Stimulated activated CD8-positive, alpha-beta memory T cell treated with anti-CD3 and anti-CD28 coated beads, Interleukin-15, amount 100 ng/mL, for 48 hours (primary cell): ENCODE measurements at regions not wholly inside any gene's neighbourhood (a gene's known extent, or its start where the extent isn't known, plus 50 kb on each side); places are given as distances from the start of the nearest gene placed in this dataset.

Source experiments
- DNase-seq, 2 donors: peaks; one replicate each; pipeline ENCODE4 v3.0.0-alpha.2; 2020; ENCODE audit warnings: low read depth in 2 of 2

GRCh38 chr18:38587571-38587970 is 1022.0 kb upstream of the CELF4 start:
- no peak for DNase-seq

- DNase-seq, result no peak
These were observed 1020.7 kb upstream of the CELF4 start for GRCh38 chr18:38586327-38586726.

GRCh38 chr18:38579764-38580163 is 1014.2 kb upstream of the CELF4 start:
- no peak for DNase-seq

- DNase-seq, result no peak
These were observed 1011.3 kb upstream of the CELF4 start for GRCh38 chr18:38576916-38577315.

GRCh38 chr18:38576349-38576748 is 1010.8 kb upstream of the CELF4 start:
- no peak for DNase-seq

- no peak for DNase-seq
These were observed 1010.0 kb upstream of the CELF4 start for GRCh38 chr18:38575648-38576047.

- DNase-seq, result no peak
These were observed 1009.4 kb upstream of the CELF4 start for GRCh38 chr18:38575023-38575422.

GRCh38 chr18:38572554-38573111 is 1007.0 kb upstream of the CELF4 start:
- no peak for DNase-seq

GRCh38 chr18:38571651-38572050 is 1006.1 kb upstream of the CELF4 start:
- DNase-seq, result no peak

GRCh38 chr18:38565513-38565912 is 999.9 kb upstream of the CELF4 start:
- DNase-seq, result no peak

GRCh38 chr18:38563396-38563980 is 997.9 kb upstream of the CELF4 start:
- no peak for DNase-seq

- no peak for DNase-seq
These were observed 991.4 kb upstream of the CELF4 start for GRCh38 chr18:38557006-38557405.

- DNase-seq, result no peak
These were observed 987.2 kb upstream of the CELF4 start for GRCh38 chr18:38552732-38553321.

- DNase-seq, result no peak
These were observed 986.3 kb upstream of the CELF4 start for GRCh38 chr18:38551881-38552280.

- DNase-seq, result no peak
These were observed 979.5 kb upstream of the CELF4 start for GRCh38 chr18:38545071-38545470.

GRCh38 chr18:38539856-38540255 is 974.3 kb upstream of the CELF4 start:
- no peak for DNase-seq

GRCh38 chr18:38539371-38539770 is 973.8 kb upstream of the CELF4 start:
- DNase-seq, result no peak

GRCh38 chr18:38534073-38534472 is 968.5 kb upstream of the CELF4 start:
- no peak for DNase-seq

- no peak for DNase-seq
These were observed 961.3 kb upstream of the CELF4 start for GRCh38 chr18:38526922-38527321.

- DNase-seq, result no peak
These were observed 959.4 kb upstream of the CELF4 start for GRCh38 chr18:38525039-38525438.

GRCh38 chr18:38520786-38521185 is 955.2 kb upstream of the CELF4 start:
- no peak for DNase-seq

- no peak for DNase-seq
These were observed 936.9 kb upstream of the CELF4 start for GRCh38 chr18:38502539-38502938.

- DNase-seq, result no peak
These were observed 931.7 kb upstream of the CELF4 start for GRCh38 chr18:38497266-38497665.
